NCI-H345 treated with DMSO at 0.1 percent for 48 hours (cell line): ENCODE measurements at regions not wholly inside any gene's neighbourhood (a gene's known extent, or its start where the extent isn't known, plus 50 kb on each side); places are given as distances from the start of the nearest gene placed in this dataset.
"Not testable (repeated sequence)": the region's sequence is repeated elsewhere in the genome, so short reads cannot be mapped to it uniquely, and the experiment has no call there.

Experiments used
- DNase-seq: peaks from one replicate; lab custom pipeline; 2025; ENCODE audit not compliant: unreplicated experiment; lab: John Stamatoyannopoulos, UW

GRCh38 chr4:106601519-106601918 is 232.9 kb upstream of the GIMD1 start:
- DNase-seq: no peak

GRCh38 chr4:106595906-106596305 is 227.3 kb upstream of the GIMD1 start:
- DNase-seq: no peak

- no peak for DNase-seq
Measured at GRCh38 chr4:106594291-106594952, 225.8 kb upstream of the GIMD1 start.

- DNase-seq: no peak
Measured at GRCh38 chr4:106588891-106589290, 220.3 kb upstream of the GIMD1 start.

- peak; percentile 8 for DNase-seq
Measured at GRCh38 chr4:106587558-106587957, 219.0 kb upstream of the GIMD1 start.

- no peak for DNase-seq
Measured at GRCh38 chr4:106585915-106586349, 217.4 kb upstream of the GIMD1 start.

- no peak for DNase-seq
Measured at GRCh38 chr4:106584337-106584989, 215.9 kb upstream of the GIMD1 start.

- DNase-seq: no peak
Measured at GRCh38 chr4:106583567-106583966, 215.0 kb upstream of the GIMD1 start.

- no peak for DNase-seq
Measured at GRCh38 chr4:106583108-106583507, 214.5 kb upstream of the GIMD1 start.

- DNase-seq: no peak
Measured at GRCh38 chr4:106582103-106582502, 213.5 kb upstream of the GIMD1 start.

GRCh38 chr4:106579236-106579635 is 210.7 kb upstream of the GIMD1 start:
- no peak for DNase-seq

- no peak for DNase-seq
Measured at GRCh38 chr4:106569146-106570031, 200.8 kb upstream of the GIMD1 start.

GRCh38 chr4:106565727-106566126 is 197.1 kb upstream of the GIMD1 start:
- DNase-seq: no peak

GRCh38 chr4:106563637-106564036 is 195.1 kb upstream of the GIMD1 start:
- not testable (repeated sequence) for DNase-seq

- no peak for DNase-seq
Measured at GRCh38 chr4:106551724-106552123, 183.1 kb upstream of the GIMD1 start.

GRCh38 chr4:106548446-106549044 is 180.0 kb upstream of the GIMD1 start:
- DNase-seq: no peak

GRCh38 chr4:106546370-106546769 is 177.8 kb upstream of the GIMD1 start:
- DNase-seq: no peak

GRCh38 chr4:106542609-106543008 is 174.0 kb upstream of the GIMD1 start:
- not testable (repeated sequence) for DNase-seq

- no peak for DNase-seq
Measured at GRCh38 chr4:106541253-106541652, 172.7 kb upstream of the GIMD1 start.

- no peak for DNase-seq
Measured at GRCh38 chr4:106530821-106531220, 162.2 kb upstream of the GIMD1 start.

GRCh38 chr4:106530024-106530361 is 161.4 kb upstream of the GIMD1 start:
- no peak for DNase-seq
